ENCODE measurements at regions not wholly inside any gene's neighbourhood (a gene's known extent, or its start where the extent isn't known, plus 50 kb on each side); places are given as distances from the start of the nearest gene placed in this dataset.

- peak; percentile 1 for DNase-seq
Observed at GRCh38 chr4:119697887-119698393, 69.3 kb upstream of the PDE5A start.

- no peak for DNase-seq
Observed at GRCh38 chr4:119696963-119697362, 68.4 kb upstream of the PDE5A start.

GRCh38 chr4:119695216-119695615, 66.6 kb upstream of the PDE5A start:
- DNase-seq, result no peak

- no peak for DNase-seq
Observed at GRCh38 chr4:119693126-119693525, 64.5 kb upstream of the PDE5A start.

GRCh38 chr4:119692001-119692400, 63.4 kb upstream of the PDE5A start:
- no peak for DNase-seq

- DNase-seq, result no peak
Observed at GRCh38 chr4:119690871-119691270, 62.3 kb upstream of the PDE5A start.

- DNase-seq, result no peak
Observed at GRCh38 chr4:119688446-119688845, 59.8 kb upstream of the PDE5A start.

- no peak for DNase-seq
Observed at GRCh38 chr4:119684463-119684862, 55.9 kb upstream of the PDE5A start.

GRCh38 chr4:119683518-119683917, 54.9 kb upstream of the PDE5A start:
- DNase-seq, result no peak

- DNase-seq, result no peak
Observed at GRCh38 chr4:119682099-119682498, 53.5 kb upstream of the PDE5A start.

- no peak for DNase-seq
Observed at GRCh38 chr4:119679251-119679650, 50.6 kb upstream of the PDE5A start.

GRCh38 chr4:119678761-119679160, 50.2 kb upstream of the PDE5A start:
- DNase-seq, result no peak

All from activated CD4-positive, alpha-beta T cell treated with anti-CD3 and anti-CD28 coated beads, Interleukin-2, amount 50 U/mL, for 16 hours (primary cell).